SK-N-SH (cell line): ENCODE measurements at regions not wholly inside any gene's neighbourhood (a gene's known extent, or its start where the extent isn't known, plus 50 kb on each side); places are given as distances from the start of the nearest gene placed in this dataset.

ENCODE experiments used
- CTCF ChIA-PET: fragments of 300-600, 350-600 bp; formaldehyde crosslinking; extraction: SDS; loops from one replicate; lab custom pipeline; 2021; lab: Yijun Ruan, JAX
- POLR2A ChIA-PET: fragments of 350-600 bp; sonication (Branson Sonifier 250); formaldehyde crosslinking; extraction: SDS; loops from one replicate; lab custom pipeline; 2020; ENCODE audit warnings: antibody characterized with exemption, inconsistent platforms; lab: Yijun Ruan, JAX
- DNase-seq: peaks from one replicate; pipeline ENCODE4 v3.0.0; 2012
- H2AFZ ChIP-seq: fragments of 200-600 bp; sonication (generic); 2 replicates; pipeline ENCODE4 v1.8.1; 2016; ENCODE audit warnings: antibody characterized with exemption, mild to moderate bottlenecking, low read depth
- H3F3A ChIP-seq: fragments of 200-600 bp; sonication (generic); replicated peaks from 2 replicates; pipeline ENCODE3; 2016; ENCODE audit warnings: antibody characterized with exemption, mild to moderate bottlenecking; ENCODE audit not compliant: insufficient read depth
- H3K27ac ChIP-seq, 2 experiments: fragments of 200-500 bp in 1 of 2; fragments of 200-600 bp in 1 of 2; sonication (Bioruptor generic) in 1 of 2; sonication (generic), shearing (Covaris generic) in 1 of 2; 2 replicates each; pipeline versions ENCODE4 v1.5.1 to v1.6.1; 2014 to 2016; ENCODE audit warnings: low read depth in 2 of 2, inconsistent platforms in 1 of 2, low read length in 1 of 2, mild to moderate bottlenecking in 1 of 2, mixed read lengths in 1 of 2
- H3K27me3 ChIP-seq: fragments of 200-600 bp; sonication (generic), shearing (Covaris generic); 2 replicates; pipeline ENCODE4 v1.6.1; 2016; ENCODE audit warnings: mixed run types; ENCODE audit not compliant: insufficient read depth
- H3K36me3 ChIP-seq, 2 experiments: fragments of 200-500 bp in 1 of 2; fragments of 200-600 bp in 1 of 2; sonication (Bioruptor generic) in 1 of 2; sonication (generic) in 1 of 2; replicated peaks in 1 of 2; 2 replicates each; pipeline versions ENCODE3 to v1.5.1; 2014 to 2016; ENCODE audit warnings: low read length in 1 of 2, mild to moderate bottlenecking in 1 of 2; ENCODE audit not compliant: insufficient read depth in 2 of 2, control insufficient read depth in 1 of 2
- H3K4me1 ChIP-seq, 2 experiments: fragments of 200-500 bp in 1 of 2; fragments of 200-600 bp in 1 of 2; sonication (Bioruptor generic) in 1 of 2; sonication (generic), shearing (Covaris generic) in 1 of 2; 2 replicates each; pipeline versions ENCODE4 v1.5.1 to v1.6.1; 2014 to 2016; ENCODE audit warnings: low read depth in 1 of 2, low read length in 1 of 2, mixed run types in 1 of 2; ENCODE audit not compliant: insufficient read depth in 2 of 2, control insufficient read depth in 1 of 2
- H3K4me2 ChIP-seq: fragments of 200-600 bp; sonication (generic), shearing (Covaris generic); 2 replicates; pipeline ENCODE4 v1.6.1; 2017; ENCODE audit warnings: mixed run types
- H3K4me3 ChIP-seq, 2 experiments: fragments of 200-500 bp in 1 of 2; fragments of 200-600 bp in 1 of 2; sonication (Bioruptor generic) in 1 of 2; sonication (generic), shearing (Covaris generic) in 1 of 2; 2 replicates each; pipeline versions ENCODE4 v1.5.1 to v1.8.1; 2014 to 2016; ENCODE audit warnings: low read depth in 2 of 2, inconsistent platforms in 1 of 2, low read length in 1 of 2, mild to moderate bottlenecking in 1 of 2, mixed read lengths in 1 of 2, moderate library complexity in 1 of 2
- H3K79me2 ChIP-seq: fragments of 200-600 bp; sonication (generic); 2 replicates; pipeline ENCODE4 v1.8.1; 2017; ENCODE audit warnings: mild to moderate bottlenecking; ENCODE audit not compliant: insufficient read depth
- H3K9ac ChIP-seq: fragments of 200-600 bp; sonication (generic); 2 replicates; pipeline ENCODE4 v1.6.1; 2017; ENCODE audit warnings: mixed run types
- H3K9me2 ChIP-seq: fragments of 200-600 bp; sonication (generic); 2 replicates; pipeline ENCODE4 v1.6.1; 2017; ENCODE audit warnings: mixed run types
- H3K9me3 ChIP-seq: fragments of 200-600 bp; sonication (generic); 2 replicates; pipeline ENCODE4 v1.6.1; 2017; ENCODE audit warnings: mixed run types, mild to moderate bottlenecking, moderate library complexity
- H4K20me1 ChIP-seq: fragments of 200-600 bp; sonication (generic); 2 replicates; pipeline ENCODE4 v1.6.1; 2017; ENCODE audit warnings: mild to moderate bottlenecking, mixed run types; ENCODE audit not compliant: insufficient read depth
- FOXM1 ChIP-seq: IDR thresholded peaks from 2 replicates; pipeline ENCODE4 v1.4.0; 2012; ENCODE audit warnings: low read depth, mild to moderate bottlenecking
- GABPA ChIP-seq: IDR thresholded peaks from 2 replicates; pipeline ENCODE4 v1.4.0; 2012; ENCODE audit warnings: low read depth, mild to moderate bottlenecking
- GATA2 ChIP-seq: sonication (generic); formaldehyde crosslinking; IDR thresholded peaks from 2 replicates; pipeline ENCODE4 v1.5.0; 2020; ENCODE audit warnings: mild to moderate bottlenecking, missing genetic modification reagents
- MEF2A ChIP-seq: IDR thresholded peaks from 2 replicates; pipeline ENCODE4 v1.4.0; 2012; ENCODE audit warnings: low read depth, borderline replicate concordance
- MXI1 ChIP-seq: IDR thresholded peaks from 2 replicates; pipeline ENCODE4 v1.6.1; 2012; ENCODE audit warnings: mild to moderate bottlenecking, low read depth, low read length, improper control_type of control experiment
- NRF1 ChIP-seq: IDR thresholded peaks from 2 replicates; pipeline ENCODE4 v1.6.1; 2012; ENCODE audit warnings: low read depth, mild to moderate bottlenecking, low read length
- PBX3 ChIP-seq: IDR thresholded peaks from 2 replicates; pipeline ENCODE4; 2012
- RCOR1 ChIP-seq: fragments of 150-350 bp; IDR thresholded peaks from 2 replicates; pipeline ENCODE4 v1.6.1; 2017; ENCODE audit warnings: antibody characterized with exemption, low read length
- RFX5 ChIP-seq: IDR thresholded peaks from 2 replicates; pipeline ENCODE4 v1.6.1; 2012; ENCODE audit warnings: mild to moderate bottlenecking, improper control_type of control experiment, low read length
- SMC3 ChIP-seq: IDR thresholded peaks from 2 replicates; pipeline ENCODE4 v1.6.1; 2012; ENCODE audit warnings: low read depth, low read length, improper control_type of control experiment
- TAF1 ChIP-seq: IDR thresholded peaks from 2 replicates; pipeline ENCODE4 v1.6.1; 2012; ENCODE audit warnings: low read depth, mild to moderate bottlenecking, low read length, moderate library complexity, borderline replicate concordance
- WGBS: methylation state at CpG from one replicate; pipeline ENCODE4 v1.1.6; 2017; ENCODE audit warnings: low lambda C conversion rate; 5-methylcytosine and 5-hydroxymethylcytosine counted together
- TF ChIP-seq, protein P1 (sequence below): IDR thresholded peaks from 2 replicates; pipeline ENCODE4 v1.4.0; 2012; ENCODE audit warnings: low read depth

- TF ChIP-seq, protein P1, sequence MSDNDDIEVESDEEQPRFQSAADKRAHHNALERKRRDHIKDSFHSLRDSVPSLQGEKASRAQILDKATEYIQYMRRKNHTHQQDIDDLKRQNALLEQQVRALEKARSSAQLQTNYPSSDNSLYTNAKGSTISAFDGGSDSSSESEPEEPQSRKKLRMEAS: no peak
- TF ChIP-seq FOXM1: no peak
- TF ChIP-seq, all 33 proteins: peak for 0
These were observed 78.7 kb downstream of the ISG20 start (continued) for GRCh38 chr15:88717382-88718031.

GRCh38 chr15:88718731-88719130 is 79.9 kb downstream of the ISG20 start:
- Histone ChIP-seq H3K4me1 (no peaks in the 10 kb centered on the region), H3K79me2 (no peaks in the 10 kb centered on the region), H3K4me2 (no peak overlapping the region), H3K4me3 (no peak overlapping the region), H3F3A (no peaks in the 10 kb centered on the region), H2AFZ (no peak overlapping the region), H3K27ac (no peak overlapping the region), H3K27me3 (no peaks in the 10 kb centered on the region), H4K20me1 (no peaks in the 10 kb centered on the region), H3K9ac (no peak overlapping the region), H3K9me3 (no peaks in the 10 kb centered on the region), H3K9me2 (no peaks in the 10 kb centered on the region), H3K36me3 (no peaks in the 10 kb centered on the region)
- POLR2A ChIA-PET: no interaction called here
- 20% methylated on average over 3 of the region's 3 CpGs for WGBS
- no peak for TF ChIP-seq SMC3
- TF ChIP-seq MEF2A: no peak
- TF ChIP-seq, protein P1: no peak
- no peak for TF ChIP-seq NRF1
- CTCF ChIA-PET: no interaction called here
- DNase-seq: no peak

GRCh38 chr15:88719654-88720053 is 80.8 kb downstream of the ISG20 start:
- Histone ChIP-seq H3K27me3 (no peaks in the 10 kb centered on the region), H2AFZ (no peak overlapping the region), H3K4me1 (no peaks in the 10 kb centered on the region), H3K9me2 (no peaks in the 10 kb centered on the region), H3F3A (no peaks in the 10 kb centered on the region), H3K9me3 (no peaks in the 10 kb centered on the region), H3K27ac (no peak overlapping the region), H3K36me3 (no peaks in the 10 kb centered on the region), H4K20me1 (no peaks in the 10 kb centered on the region), H3K4me3 (no peak overlapping the region), H3K9ac (no peak overlapping the region), H3K4me2 (no peak overlapping the region), H3K79me2 (no peaks in the 10 kb centered on the region)
- POLR2A ChIA-PET: no interaction called here
- no peak for DNase-seq
- 56% methylated on average over 7 of the region's 7 CpGs for WGBS
- CTCF ChIA-PET: no interaction called here
- TF ChIP-seq TAF1 (no peak), GABPA (no peak), SMC3 (no peak), PBX3 (no peak), MXI1 (no peak), RCOR1 (no peak), GATA2 (CRISPR knock-in tag) (no peak), RFX5 (no peak)
- TF ChIP-seq, protein P1: no peak
